Neural progenitor cell (in vitro differentiated cells): ENCODE measurements at regions not wholly inside any gene's neighbourhood (a gene's known extent, or its start where the extent isn't known, plus 50 kb on each side); places are given as distances from the start of the nearest gene placed in this dataset.

Experiments
- EZH2 ChIP-seq: fragments of 200-600 bp; sonication (generic); IDR thresholded peaks from 2 replicates; pipeline ENCODE4 v1.6.1; 2017; ENCODE audit warnings: antibody characterized with exemption, mild to moderate bottlenecking, moderate library complexity
- TF ChIP-seq, protein P1 (sequence below): fragments of 200-600 bp; sonication (generic); IDR thresholded peaks from 2 replicates; pipeline ENCODE4 v1.5.1; 2017; ENCODE audit warnings: antibody characterized with exemption, mild to moderate bottlenecking

DNA sequence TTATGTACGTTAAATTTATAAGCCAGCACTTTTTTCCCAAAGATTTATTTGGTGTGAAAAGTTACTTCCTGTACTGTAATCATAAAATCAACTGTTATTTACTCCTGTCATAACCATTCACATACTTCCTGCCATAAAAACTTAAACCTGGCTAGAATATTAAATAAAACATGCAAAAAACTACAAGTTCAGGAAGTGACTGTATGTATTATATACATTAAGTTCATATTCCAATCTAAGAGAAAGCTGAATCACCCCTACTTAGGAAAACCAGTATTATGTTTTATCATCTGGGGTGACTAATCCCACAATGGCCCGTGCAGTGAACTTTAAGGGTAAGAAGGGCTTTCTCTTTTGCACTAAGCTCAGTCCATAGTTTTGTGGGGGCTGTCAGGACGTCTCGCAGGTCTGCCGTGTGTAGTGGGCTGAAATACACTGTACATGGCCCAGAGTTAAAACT is 183.7 kb upstream of the KLF14 start:
- TF ChIP-seq, protein P1, sequence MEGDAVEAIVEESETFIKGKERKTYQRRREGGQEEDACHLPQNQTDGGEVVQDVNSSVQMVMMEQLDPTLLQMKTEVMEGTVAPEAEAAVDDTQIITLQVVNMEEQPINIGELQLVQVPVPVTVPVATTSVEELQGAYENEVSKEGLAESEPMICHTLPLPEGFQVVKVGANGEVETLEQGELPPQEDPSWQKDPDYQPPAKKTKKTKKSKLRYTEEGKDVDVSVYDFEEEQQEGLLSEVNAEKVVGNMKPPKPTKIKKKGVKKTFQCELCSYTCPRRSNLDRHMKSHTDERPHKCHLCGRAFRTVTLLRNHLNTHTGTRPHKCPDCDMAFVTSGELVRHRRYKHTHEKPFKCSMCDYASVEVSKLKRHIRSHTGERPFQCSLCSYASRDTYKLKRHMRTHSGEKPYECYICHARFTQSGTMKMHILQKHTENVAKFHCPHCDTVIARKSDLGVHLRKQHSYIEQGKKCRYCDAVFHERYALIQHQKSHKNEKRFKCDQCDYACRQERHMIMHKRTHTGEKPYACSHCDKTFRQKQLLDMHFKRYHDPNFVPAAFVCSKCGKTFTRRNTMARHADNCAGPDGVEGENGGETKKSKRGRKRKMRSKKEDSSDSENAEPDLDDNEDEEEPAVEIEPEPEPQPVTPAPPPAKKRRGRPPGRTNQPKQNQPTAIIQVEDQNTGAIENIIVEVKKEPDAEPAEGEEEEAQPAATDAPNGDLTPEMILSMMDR = no peak
- TF ChIP-seq EZH2 = no peak
